Right hindlimb (tissue), 1 donor: ENCODE measurements at regions not wholly inside any gene's neighbourhood (a gene's known extent, or its start where the extent isn't known, plus 50 kb on each side); places are given as distances from the start of the nearest gene placed in this dataset.

ENCODE experiments used
- DNase-seq: peaks from one replicate; pipeline ENCODE4 v3.0.0-alpha.2; 2018

- DNase-seq: no peak
Measured at GRCh38 chr2:120999377-121000097, 263.9 kb downstream of the GLI2 start.

GRCh38 chr2:121000804-121001203 is 265.1 kb downstream of the GLI2 start:
- no peak for DNase-seq

- no peak for DNase-seq
Measured at GRCh38 chr2:121001641-121002040, 266.0 kb downstream of the GLI2 start.

- no peak for DNase-seq
Measured at GRCh38 chr2:121002597-121002996, 266.9 kb downstream of the GLI2 start.

GRCh38 chr2:121003391-121003790 is 267.7 kb downstream of the GLI2 start:
- DNase-seq: no peak

GRCh38 chr2:121004359-121004758 is 268.7 kb downstream of the GLI2 start:
- no peak for DNase-seq

GRCh38 chr2:121004950-121005349 is 269.3 kb downstream of the GLI2 start:
- peak; percentile 75 for DNase-seq

GRCh38 chr2:121005453-121005852 is 269.8 kb downstream of the GLI2 start:
- no peak for DNase-seq

- no peak for DNase-seq
Measured at GRCh38 chr2:121006743-121007489, 271.2 kb downstream of the GLI2 start.

GRCh38 chr2:121007490-121007853 is 271.8 kb downstream of the GLI2 start:
- no peak for DNase-seq

GRCh38 chr2:121008975-121009374 is 273.3 kb downstream of the GLI2 start:
- no peak for DNase-seq

- DNase-seq: no peak
Measured at GRCh38 chr2:121010998-121011397, 274.0 kb downstream of the TFCP2L1 start.

GRCh38 chr2:121014876-121015275 is 270.1 kb downstream of the TFCP2L1 start:
- no peak for DNase-seq

- no peak for DNase-seq
Measured at GRCh38 chr2:121015971-121016485, 269.0 kb downstream of the TFCP2L1 start.

GRCh38 chr2:121017396-121017795 is 267.6 kb downstream of the TFCP2L1 start:
- no peak for DNase-seq

GRCh38 chr2:121018136-121019061 is 266.6 kb downstream of the TFCP2L1 start:
- peak; percentile 83 for DNase-seq

GRCh38 chr2:121019071-121019470 is 265.9 kb downstream of the TFCP2L1 start:
- DNase-seq: no peak

GRCh38 chr2:121019756-121020155 is 265.2 kb downstream of the TFCP2L1 start:
- no peak for DNase-seq

GRCh38 chr2:121021685-121022084 is 263.3 kb downstream of the TFCP2L1 start:
- DNase-seq: no peak

- no peak for DNase-seq
Measured at GRCh38 chr2:121028577-121028976, 256.4 kb downstream of the TFCP2L1 start.

GRCh38 chr2:121030523-121030922 is 254.5 kb downstream of the TFCP2L1 start:
- DNase-seq: no peak

- no peak for DNase-seq
Measured at GRCh38 chr2:121031568-121032340, 253.2 kb downstream of the TFCP2L1 start.
